Breast epithelium (tissue), 4 donors: ENCODE measurements at regions not wholly inside any gene's neighbourhood (a gene's known extent, or its start where the extent isn't known, plus 50 kb on each side); places are given as distances from the start of the nearest gene placed in this dataset.
A peak's percentile ranks its signal among the peaks of the same experiment; 100 is the strongest.

Experiments
- DNase-seq, 2 donors: peaks; one replicate each; pipeline ENCODE4 v3.0.0-alpha.2; 2019; ENCODE audit warnings: low spot score in 2 of 2
- H3K27ac ChIP-seq, 2 donors: fragments of 200-600 bp; sonication (generic) in 1 of 2; one replicate each; pipeline ENCODE4 v1.5.1; 2016 to 2019; ENCODE audit warnings: mild to moderate bottlenecking in 1 of 2
- H3K27me3 ChIP-seq, 2 donors: fragments of 200-600 bp; sonication (generic) in 1 of 2; one replicate each; pipeline versions ENCODE4 v1.5.1 to v1.6.0; 2017 to 2019; ENCODE audit warnings: control low read depth in 1 of 2, mild to moderate bottlenecking in 1 of 2
- H3K36me3 ChIP-seq: fragments of 200-600 bp; one replicate; pipeline ENCODE4 v1.5.1; 2019
- H3K4me1 ChIP-seq, 2 donors: fragments of 200-600 bp; sonication (generic); one replicate each; pipeline ENCODE4 v1.5.1; 2016 to 2019; ENCODE audit warnings: control low read depth in 1 of 2
- H3K4me3 ChIP-seq, 3 donors: fragments of 200-600 bp; sonication (generic); 1 replicate in 2 of 3; 2 replicates in 1 of 3; pipeline ENCODE4 v1.5.1; 2016 to 2019; ENCODE audit warnings: mild to moderate bottlenecking in 3 of 3, moderate library complexity in 2 of 3
- H3K9me3 ChIP-seq, 2 donors: fragments of 200-600 bp; sonication (generic) in 1 of 2; one replicate each; pipeline ENCODE4 v1.5.1; 2016 to 2019; ENCODE audit warnings: control low read depth in 1 of 2
- CTCF ChIP-seq, 3 donors: fragments of 450-650 bp; IDR thresholded peaks; one replicate each; pipeline ENCODE4 v1.5.1; 2016 to 2017; ENCODE audit warnings: antibody characterized with exemption in 3 of 3, mild to moderate bottlenecking in 3 of 3, moderate library complexity in 3 of 3
- POLR2A ChIP-seq: fragments of 450-650 bp; IDR thresholded peaks from one replicate; pipeline ENCODE4 v1.6.1; 2016; ENCODE audit warnings: antibody characterized with exemption, mild to moderate bottlenecking, moderate library complexity
- POLR2AphosphoS5 ChIP-seq, 3 donors: sonication (generic); formaldehyde crosslinking; IDR thresholded peaks; one replicate each; pipeline ENCODE4 v1.6.1; 2017; ENCODE audit warnings: antibody characterized with exemption in 3 of 3
- intact Hi-C: fragments of 100-400 bp; cut with DNase I; formaldehyde crosslinking; loops from one replicate; pipeline ENCODE4 v1.15.1; 2023; ENCODE audit warnings: low total_unique reads

DNA sequence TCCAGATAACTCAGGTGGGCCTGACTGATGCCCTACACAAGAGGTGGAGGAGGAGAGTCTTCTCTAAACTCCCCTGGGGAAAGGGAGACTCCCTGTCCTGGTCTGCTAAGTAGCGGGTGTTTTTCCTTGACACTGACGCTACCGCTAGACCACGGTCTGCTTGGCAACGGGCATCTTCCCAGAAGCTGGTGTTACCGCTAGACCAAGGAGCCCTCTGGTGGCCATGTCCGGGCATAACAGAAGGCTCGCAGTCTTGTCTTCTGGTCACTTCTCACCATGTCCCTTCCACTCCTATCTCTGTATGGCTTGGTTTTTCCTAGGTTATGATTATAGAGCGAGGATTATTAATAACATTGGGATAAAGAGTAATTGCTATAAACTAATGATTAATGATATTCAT, 965.5 kb downstream of the TMEM121 start:
- Histone ChIP-seq H3K4me1 (no peaks in the 10 kb centered on the region), H3K9me3 (peaks cover 0 to 4% of the 10 kb centered on the region in 2 donors), H3K27me3 (peaks cover 0 to 10% of the 10 kb centered on the region in 2 donors), H3K36me3 (no peaks in the 10 kb centered on the region), H3K4me3 (no peak overlapping the region), H3K27ac (no peak overlapping the region)
- DNase-seq, result no peak
- TF ChIP-seq POLR2AphosphoS5 (IDR thresholded peaks at IDR 0.05) (no peak), CTCF (IDR thresholded peaks at IDR 0.05) (no peak), POLR2A (no peak)
- intact Hi-C loops, result no loop called here

DNA sequence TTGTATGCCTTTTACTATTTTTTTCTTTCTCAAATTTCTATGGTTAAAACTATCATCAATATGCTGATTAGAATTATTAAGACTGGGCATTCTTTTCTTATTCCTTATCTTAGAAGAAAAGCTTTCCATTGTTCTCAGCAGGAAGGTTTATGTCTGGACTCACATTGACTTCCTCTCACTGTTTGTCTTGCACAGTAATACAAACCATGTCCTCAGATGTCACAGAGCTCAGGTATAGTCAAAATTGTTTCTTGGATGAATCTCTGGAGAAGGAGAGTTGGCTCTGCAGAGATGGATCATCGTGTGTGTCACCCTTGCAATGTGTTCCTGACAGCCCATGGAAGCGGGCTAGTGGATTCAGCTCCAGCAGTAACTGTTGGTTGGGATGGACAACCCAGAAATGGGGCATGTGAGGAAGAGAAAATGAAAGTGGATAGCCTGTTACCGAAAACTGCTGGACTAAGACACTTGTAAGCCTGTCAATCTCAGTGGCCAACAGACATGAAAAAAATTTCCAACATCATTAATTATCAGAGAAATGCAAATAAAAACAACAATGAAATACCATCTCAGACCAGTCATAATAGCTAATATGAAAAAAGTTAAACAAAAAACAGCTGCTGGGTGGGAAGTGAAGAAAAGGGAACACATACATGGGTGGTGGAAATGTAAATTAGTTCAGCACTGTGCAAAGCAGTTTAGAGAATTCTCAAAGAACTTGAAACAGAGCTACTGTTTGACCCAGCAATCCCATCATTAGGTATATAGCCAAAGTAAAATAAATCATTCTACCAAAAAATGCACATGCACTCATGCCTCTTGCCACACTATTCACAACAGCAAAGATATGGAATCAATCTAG, 967.8 kb downstream of the TMEM121 start:
- Histone ChIP-seq H3K27ac (no peak overlapping the region), H3K4me1 (no peaks in the 10 kb centered on the region), H3K27me3 (peaks cover 0 to 7% of the 10 kb centered on the region in 2 donors), H3K4me3 (peak overlapping the region in 1 of 3 donors; percentile 4), H3K9me3 (peaks cover 0 to 4% of the 10 kb centered on the region in 2 donors), H3K36me3 (no peaks in the 10 kb centered on the region)
- DNase-seq, result no peak
- TF ChIP-seq POLR2AphosphoS5 (IDR thresholded peaks at IDR 0.05) (no peak), POLR2A (no peak), CTCF (IDR thresholded peaks at IDR 0.05) (no peak)
- intact Hi-C loops, result no loop called here

DNA sequence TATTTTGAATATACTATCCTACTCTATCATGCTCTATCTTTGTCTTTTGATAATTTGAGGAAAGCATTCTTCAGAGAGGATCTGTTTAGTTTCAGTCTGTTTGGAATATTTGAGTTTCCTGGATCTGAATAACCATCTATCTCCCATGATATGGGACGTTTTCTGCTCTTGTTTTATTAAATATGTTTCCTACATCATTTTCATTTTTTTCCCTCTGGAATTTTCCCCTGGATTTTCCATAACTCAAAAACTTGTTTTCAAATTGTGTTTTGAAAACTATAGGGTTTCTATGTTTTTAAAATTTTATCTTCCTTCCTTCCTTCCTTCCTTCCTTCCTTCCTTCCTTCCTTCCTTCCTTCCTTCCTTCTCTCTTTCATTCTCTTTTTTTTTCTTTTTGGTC, 974.2 kb downstream of the TMEM121 start:
- TF ChIP-seq CTCF (IDR thresholded peaks at IDR 0.05) (no peak), POLR2A (no peak), POLR2AphosphoS5 (IDR thresholded peaks at IDR 0.05) (no peak)
- no peak overlapping the region for H3K4me3 ChIP-seq
- no peak overlapping the region for H3K27ac ChIP-seq
- intact Hi-C loops, result no loop called here
- no peaks in the 10 kb centered on the region for H3K27me3 ChIP-seq
- H3K36me3 ChIP-seq, result no peaks in the 10 kb centered on the region
- H3K9me3 ChIP-seq, result no peaks in the 10 kb centered on the region
- no peaks in the 10 kb centered on the region for H3K4me1 ChIP-seq
- DNase-seq, result no peak

- Histone ChIP-seq H3K27ac (no peak overlapping the region), H3K9me3 (no peaks in the 10 kb centered on the region), H3K27me3 (peaks cover 0 to 8% of the 10 kb centered on the region in 2 donors), H3K4me3 (no peak overlapping the region), H3K4me1 (no peaks in the 10 kb centered on the region), H3K36me3 (no peaks in the 10 kb centered on the region)
- TF ChIP-seq CTCF (IDR thresholded peaks at IDR 0.05) (no peak), POLR2AphosphoS5 (IDR thresholded peaks at IDR 0.05) (no peak), POLR2A (no peak)
- DNase-seq, result no peak
- intact Hi-C loops, result no loop called here
Observed at GRCh38 chr14:106501898-106502297, 975.5 kb downstream of the TMEM121 start.

- H3K4me3 ChIP-seq, result no peak overlapping the region
- H3K9me3 ChIP-seq, result no peaks in the 10 kb centered on the region
- peaks cover 0 to 17% of the 10 kb centered on the region in 2 donors for H3K27me3 ChIP-seq
- intact Hi-C loops, result no loop called here
- TF ChIP-seq CTCF (IDR thresholded peaks at IDR 0.05), result no peak
- TF ChIP-seq POLR2AphosphoS5 (IDR thresholded peaks at IDR 0.05), result no peak
- no peak for TF ChIP-seq POLR2A
- H3K4me1 ChIP-seq, result no peaks in the 10 kb centered on the region
- H3K27ac ChIP-seq, result no peak overlapping the region
- H3K36me3 ChIP-seq, result no peaks in the 10 kb centered on the region
- no peak for DNase-seq
Observed at GRCh38 chr14:106505366-106505765, 979.0 kb downstream of the TMEM121 start.
